Cardiac muscle cell (in vitro differentiated cells and primary cell): ENCODE measurements at regions not wholly inside any gene's neighbourhood (a gene's known extent, or its start where the extent isn't known, plus 50 kb on each side); places are given as distances from the start of the nearest gene placed in this dataset.

Experiments used
- DNase-seq, 2 donors: peaks; one replicate each; pipeline versions ENCODE4 v3.0.0 to v3.0.0-alpha.2; 2010 to 2017; ENCODE audit warnings: low read depth in 1 of 2, low spot score in 1 of 2
- H3K27ac ChIP-seq: fragments of 200-600 bp; sonication (generic); 2 replicates; pipeline ENCODE4 v1.5.1; 2016
- H3K27me3 ChIP-seq: fragments of 200-600 bp; sonication (generic); 2 replicates; pipeline ENCODE4 v1.6.0; 2016; ENCODE audit warnings: control low read depth
- H3K36me3 ChIP-seq: fragments of 200-600 bp; sonication (generic); 2 replicates; pipeline ENCODE4 v1.5.1; 2016; ENCODE audit warnings: control low read depth
- H3K4me1 ChIP-seq: fragments of 200-600 bp; sonication (generic); 2 replicates; pipeline ENCODE4 v1.8.1; 2017; ENCODE audit warnings: low read depth, mild to moderate bottlenecking, mixed run types
- H3K4me3 ChIP-seq: fragments of 200-600 bp; sonication (generic); 2 replicates; pipeline ENCODE4 v1.5.1; 2016; ENCODE audit warnings: mild to moderate bottlenecking
- H3K9me3 ChIP-seq: fragments of 200-600 bp; sonication (generic); 2 replicates; pipeline ENCODE4 v1.5.1; 2017; ENCODE audit warnings: low read depth, mild to moderate bottlenecking, control low read depth
- TF ChIP-seq, protein P1 (sequence below): IDR thresholded peaks from 2 replicates; pipeline ENCODE4 v1.5.1; 2012; ENCODE audit warnings: low read depth, mild to moderate bottlenecking, low read length

DNA sequence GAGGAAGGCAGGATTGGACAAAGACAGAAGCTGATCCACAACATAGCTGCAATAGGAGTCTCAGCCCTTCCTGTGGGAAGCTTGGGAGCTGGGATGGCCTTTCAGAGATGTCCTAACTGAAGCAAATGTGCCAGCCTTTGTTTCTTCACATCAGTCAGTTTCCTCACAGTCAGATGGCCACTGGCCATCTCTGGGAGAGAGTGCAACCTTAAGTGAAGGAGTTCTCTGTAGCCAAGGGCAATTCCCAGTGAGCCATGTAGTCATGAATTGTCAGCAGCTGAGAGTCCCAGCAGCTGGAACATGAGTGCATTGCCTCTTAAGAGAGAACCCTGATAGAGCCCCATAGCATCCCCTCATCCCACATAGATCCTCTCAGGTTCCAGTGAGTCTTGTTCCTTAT, 89.1 kb upstream of the LIFR start:
- TF ChIP-seq, protein P1, sequence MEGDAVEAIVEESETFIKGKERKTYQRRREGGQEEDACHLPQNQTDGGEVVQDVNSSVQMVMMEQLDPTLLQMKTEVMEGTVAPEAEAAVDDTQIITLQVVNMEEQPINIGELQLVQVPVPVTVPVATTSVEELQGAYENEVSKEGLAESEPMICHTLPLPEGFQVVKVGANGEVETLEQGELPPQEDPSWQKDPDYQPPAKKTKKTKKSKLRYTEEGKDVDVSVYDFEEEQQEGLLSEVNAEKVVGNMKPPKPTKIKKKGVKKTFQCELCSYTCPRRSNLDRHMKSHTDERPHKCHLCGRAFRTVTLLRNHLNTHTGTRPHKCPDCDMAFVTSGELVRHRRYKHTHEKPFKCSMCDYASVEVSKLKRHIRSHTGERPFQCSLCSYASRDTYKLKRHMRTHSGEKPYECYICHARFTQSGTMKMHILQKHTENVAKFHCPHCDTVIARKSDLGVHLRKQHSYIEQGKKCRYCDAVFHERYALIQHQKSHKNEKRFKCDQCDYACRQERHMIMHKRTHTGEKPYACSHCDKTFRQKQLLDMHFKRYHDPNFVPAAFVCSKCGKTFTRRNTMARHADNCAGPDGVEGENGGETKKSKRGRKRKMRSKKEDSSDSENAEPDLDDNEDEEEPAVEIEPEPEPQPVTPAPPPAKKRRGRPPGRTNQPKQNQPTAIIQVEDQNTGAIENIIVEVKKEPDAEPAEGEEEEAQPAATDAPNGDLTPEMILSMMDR = no peak
- no peaks in the 10 kb centered on the region for H3K36me3 ChIP-seq
- DNase-seq = peak in 1 of 2 donors; percentile 28

DNA sequence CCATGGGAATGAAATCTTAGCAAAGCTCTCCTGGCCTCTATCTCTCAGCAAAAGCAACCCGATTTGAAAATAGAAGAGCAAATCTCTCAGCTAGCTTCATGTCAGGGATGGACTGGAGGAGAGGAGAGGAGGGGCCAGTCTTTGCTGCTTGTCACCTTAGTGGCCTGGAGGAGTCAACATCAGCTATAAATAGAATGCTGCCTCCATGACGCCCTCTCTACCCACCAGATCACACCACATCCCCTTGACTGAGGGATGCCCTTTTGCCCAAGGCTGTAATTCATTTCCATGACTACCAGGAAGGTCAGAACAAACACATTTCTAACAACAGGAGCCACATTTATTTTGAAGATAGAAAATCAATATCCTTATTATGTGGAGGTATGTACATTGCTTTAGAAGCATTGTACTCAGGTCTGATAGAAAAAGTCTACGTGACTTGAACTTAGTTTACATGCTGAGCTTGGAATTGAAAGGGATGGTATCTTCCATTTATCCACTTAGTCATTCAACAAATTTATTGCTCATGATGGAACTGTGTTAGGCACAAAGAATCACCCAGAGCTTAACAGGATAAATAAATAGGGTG, 92.4 kb upstream of the LIFR start:
- H3K36me3 ChIP-seq = no peaks in the 10 kb centered on the region
- no peaks in the 10 kb centered on the region for H3K9me3 ChIP-seq
- TF ChIP-seq, protein P1 = no peak
- H3K4me3 ChIP-seq = no peak overlapping the region
- H3K27ac ChIP-seq = no peak overlapping the region
- H3K27me3 ChIP-seq = no peaks in the 10 kb centered on the region
- peaks cover 4% of the 10 kb centered on the region for H3K4me1 ChIP-seq
- DNase-seq = no peak

More for the DNA sequence above, 89.1 kb upstream of the LIFR start:
- Histone ChIP-seq H3K27ac (no peak overlapping the region), H3K4me3 (no peak overlapping the region), H3K9me3 (no peaks in the 10 kb centered on the region), H3K27me3 (no peaks in the 10 kb centered on the region), H3K4me1 (peaks cover 17% of the 10 kb centered on the region)

DNA sequence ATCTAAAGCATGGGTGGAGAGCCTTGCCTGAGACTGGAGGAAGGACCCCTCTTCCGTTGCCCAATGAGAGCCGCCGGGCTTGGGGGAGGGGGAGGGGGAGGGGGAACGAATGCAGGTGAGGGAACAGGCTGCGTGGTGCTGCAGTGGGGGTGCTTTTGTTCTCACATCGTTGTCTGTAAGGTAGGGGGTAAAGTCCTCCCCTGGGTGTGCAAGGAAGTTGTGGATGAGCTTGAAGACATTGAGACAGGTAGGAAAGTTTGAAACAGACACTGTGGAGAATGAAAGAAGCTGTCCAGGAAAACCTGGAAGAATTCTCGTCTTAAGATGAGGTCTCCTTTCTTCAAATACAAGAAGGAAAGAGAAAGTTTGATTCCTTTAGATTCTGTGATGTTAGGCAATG, 94.1 kb upstream of the LIFR start:
- no peaks in the 10 kb centered on the region for H3K9me3 ChIP-seq
- H3K27ac ChIP-seq = no peak overlapping the region
- TF ChIP-seq, protein P1 = no peak
- H3K36me3 ChIP-seq = no peaks in the 10 kb centered on the region
- no peak overlapping the region for H3K4me3 ChIP-seq
- no peaks in the 10 kb centered on the region for H3K27me3 ChIP-seq
- peaks cover 4% of the 10 kb centered on the region for H3K4me1 ChIP-seq
- DNase-seq = no peak

DNA sequence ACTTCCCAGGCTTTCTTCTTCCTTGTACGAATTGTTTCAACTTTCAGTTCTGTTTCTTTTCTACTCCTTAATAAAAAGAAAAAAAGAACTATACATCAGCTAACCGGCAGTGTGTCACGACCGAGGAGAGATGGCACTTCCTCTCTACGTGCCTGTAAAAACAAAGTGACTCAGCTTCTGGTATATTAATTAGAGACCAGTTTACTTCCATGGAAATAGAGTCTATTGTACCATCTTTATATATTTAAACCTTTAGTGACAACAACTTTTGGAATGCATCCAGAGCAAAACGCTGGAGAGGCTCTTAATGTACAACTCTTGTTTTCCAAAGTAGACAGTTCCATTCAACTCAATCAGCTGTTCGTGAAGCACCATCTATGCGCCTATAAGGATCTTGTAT, 94.5 kb upstream of the LIFR start:
- H3K27ac ChIP-seq = no peak overlapping the region
- TF ChIP-seq, protein P1 = no peak
- peak in 1 of 2 donors; percentile 44 for DNase-seq
- no peaks in the 10 kb centered on the region for H3K27me3 ChIP-seq
- H3K9me3 ChIP-seq = no peaks in the 10 kb centered on the region
- peaks cover 4% of the 10 kb centered on the region for H3K4me1 ChIP-seq
- H3K36me3 ChIP-seq = no peaks in the 10 kb centered on the region
- H3K4me3 ChIP-seq = no peak overlapping the region

DNA sequence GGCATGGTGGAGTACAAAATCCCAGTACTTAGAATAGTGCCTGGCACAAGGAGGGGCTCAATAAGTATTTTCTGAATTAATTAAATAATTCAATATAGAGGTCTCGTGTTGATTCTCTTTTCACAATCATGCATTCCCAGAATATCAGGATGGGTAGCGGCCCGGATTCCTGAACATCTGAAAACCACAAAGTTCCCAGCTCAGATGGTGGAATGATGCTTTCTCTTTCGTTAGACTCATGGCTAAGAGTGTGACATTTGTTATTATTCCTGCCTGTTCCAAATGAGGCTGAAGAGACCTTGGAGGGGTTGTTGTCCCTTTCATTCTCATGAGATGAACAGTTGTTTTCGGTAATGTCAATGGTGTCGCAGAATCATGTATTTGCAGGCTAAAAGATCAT, 95.4 kb upstream of the LIFR start:
- Histone ChIP-seq H3K36me3 (no peaks in the 10 kb centered on the region), H3K4me1 (peaks cover 4% of the 10 kb centered on the region), H3K27ac (no peak overlapping the region), H3K27me3 (no peaks in the 10 kb centered on the region), H3K9me3 (no peaks in the 10 kb centered on the region), H3K4me3 (no peak overlapping the region)
- peak in 1 of 2 donors; percentile 50 for DNase-seq
- TF ChIP-seq, protein P1 = no peak
